Esophagus muscularis mucosa (tissue), 3 donors: ENCODE measurements at regions not wholly inside any gene's neighbourhood (a gene's known extent, or its start where the extent isn't known, plus 50 kb on each side); places are given as distances from the start of the nearest gene placed in this dataset.

Source experiments
- EP300 ChIP-seq: sonication (generic); formaldehyde crosslinking; IDR thresholded peaks from one replicate; pipeline ENCODE4 v1.6.1; 2017; ENCODE audit warnings: antibody characterized with exemption
- POLR2AphosphoS5 ChIP-seq, 2 donors: sonication (generic); formaldehyde crosslinking; IDR thresholded peaks; one replicate each; pipeline ENCODE4 v1.6.1; 2017; ENCODE audit warnings: antibody characterized with exemption in 2 of 2

GRCh38 chr2:21353879-21354679 lies 230.3 kb downstream of the TDRD15 start:
- TF ChIP-seq POLR2AphosphoS5 (IDR thresholded peaks at IDR 0.05) (no peak), EP300 (no peak)
